HG02981 (cell line): ENCODE measurements at regions not wholly inside any gene's neighbourhood (a gene's known extent, or its start where the extent isn't known, plus 50 kb on each side); places are given as distances from the start of the nearest gene placed in this dataset.
A peak's percentile ranks its signal among the peaks of the same experiment; 100 is the strongest.

Source experiments
- ATAC-seq: cut with Tn5 transposase; IDR thresholded peaks from one replicate; pipeline ENCODE4 v1.9.1; 2021; ENCODE audit warnings: mild to moderate bottlenecking, moderate library complexity; ENCODE audit not compliant: unreplicated experiment

DNA sequence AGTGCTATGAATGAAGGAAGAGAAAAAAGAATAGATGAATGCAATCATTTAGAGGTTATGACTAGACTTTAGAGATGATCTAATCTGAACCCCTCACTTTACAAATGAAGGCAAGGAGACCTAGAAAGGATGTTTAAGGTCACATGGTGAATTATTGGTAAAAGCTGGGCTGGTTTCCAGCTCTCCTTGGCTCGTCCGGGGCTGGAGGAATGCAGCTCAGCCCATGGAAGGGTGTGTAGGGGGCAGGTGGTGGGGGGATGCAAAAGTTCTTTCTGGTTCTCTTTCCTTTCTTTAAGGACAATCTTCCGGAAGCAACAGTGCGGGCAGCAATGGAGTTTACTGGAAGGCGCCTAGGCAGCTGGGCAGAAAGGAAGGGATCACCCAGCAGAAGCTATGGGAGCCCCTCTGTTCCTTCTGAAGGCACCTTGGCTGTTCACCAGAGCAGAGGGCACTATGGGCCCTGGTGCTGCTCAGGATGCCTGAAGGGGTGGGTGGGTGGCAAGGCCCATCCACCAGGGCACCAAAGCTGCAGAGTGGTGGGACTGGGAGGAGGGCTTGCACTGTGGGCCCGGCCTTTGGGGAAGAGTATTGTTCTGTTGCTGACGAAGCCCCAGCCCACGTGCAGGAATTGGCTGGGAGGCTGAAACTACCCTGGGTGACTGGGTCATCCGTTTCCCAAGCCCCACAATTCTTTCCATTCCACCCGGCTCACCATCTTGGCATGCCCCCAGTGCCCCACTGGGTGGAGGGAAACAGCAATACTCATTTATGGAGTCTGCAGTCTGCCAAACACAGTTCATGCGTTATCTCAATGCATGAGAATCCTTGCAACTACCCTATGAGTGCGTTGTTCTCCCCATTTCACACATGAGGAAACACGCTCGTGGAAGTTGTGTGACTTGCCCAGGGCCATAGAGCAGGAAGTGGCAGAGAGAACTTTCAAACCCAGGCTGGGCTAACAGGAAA, 78.2 kb downstream of the IRF2BPL start:
- no peak for ATAC-seq

DNA sequence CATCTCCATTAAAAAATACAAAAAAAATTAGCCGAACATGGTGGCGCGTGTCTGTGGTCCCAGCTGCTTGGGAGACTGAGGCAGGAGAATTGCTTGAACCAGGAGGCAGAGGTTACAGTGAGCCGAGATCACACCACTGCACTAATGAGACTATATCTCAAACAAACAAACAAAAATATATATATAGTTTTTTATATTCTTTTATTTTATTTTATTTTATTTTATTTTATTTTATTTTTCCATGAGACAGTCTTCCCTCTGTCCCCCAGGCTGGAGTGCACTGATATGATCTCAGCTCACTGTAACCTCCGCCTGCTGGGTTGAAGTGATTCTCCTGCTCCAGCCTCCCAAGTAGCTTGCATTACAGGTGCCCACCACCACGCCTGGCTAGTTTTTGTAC, 79.5 kb downstream of the IRF2BPL start:
- no peak for ATAC-seq

DNA sequence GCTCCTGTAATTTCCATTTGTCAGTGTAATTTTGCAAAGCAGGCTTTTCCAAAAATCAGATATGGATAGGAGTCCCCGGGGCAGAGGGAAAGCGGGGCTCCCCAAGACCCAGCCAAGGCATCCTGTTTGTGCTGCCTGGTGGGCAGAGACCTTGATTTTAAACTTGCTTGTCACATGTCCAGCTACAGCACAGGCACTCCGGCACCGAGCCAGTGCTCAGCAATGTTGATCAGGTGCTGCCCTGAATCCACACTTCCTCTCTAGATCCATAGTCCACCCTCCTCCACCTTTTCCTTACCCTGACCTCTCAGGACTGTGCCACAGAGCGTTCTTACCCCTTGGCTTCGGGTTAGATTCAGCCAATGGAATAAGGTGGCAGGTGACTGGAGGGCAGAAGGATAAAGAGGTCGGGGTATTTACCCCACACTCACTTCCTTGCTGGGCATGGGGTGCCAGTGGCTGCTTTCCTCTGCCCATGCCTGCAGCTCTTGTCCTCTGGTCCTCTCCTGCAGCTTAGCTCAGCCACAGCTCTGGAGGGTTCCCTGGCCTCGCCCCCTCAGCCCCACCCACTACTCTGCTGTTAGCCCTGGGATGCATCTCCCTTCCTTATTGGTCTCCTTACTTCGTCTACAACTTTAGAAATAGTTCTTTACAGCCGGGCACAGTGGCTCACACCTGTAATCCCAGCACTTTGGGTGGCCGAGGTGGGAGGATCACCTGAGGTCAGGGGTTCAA, 80.1 kb downstream of the IRF2BPL start:
- no peak for ATAC-seq

DNA sequence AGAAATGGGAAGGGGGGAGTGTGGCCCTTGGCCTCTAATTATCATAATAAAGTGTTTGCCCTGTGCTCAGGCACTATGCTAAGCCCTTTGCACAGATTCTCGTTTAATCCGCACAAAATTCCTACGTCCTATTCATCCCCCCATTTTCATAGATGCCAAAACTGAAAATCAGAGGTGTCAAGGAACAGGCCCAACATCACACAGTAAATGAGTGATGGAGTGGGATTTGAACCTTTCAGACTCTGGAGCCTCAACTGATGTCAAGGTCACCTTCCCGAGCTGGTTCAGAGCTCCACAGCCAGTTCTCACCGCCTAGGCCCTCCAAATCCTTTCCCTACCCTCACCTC, 80.7 kb downstream of the IRF2BPL start:
- no peak for ATAC-seq

DNA sequence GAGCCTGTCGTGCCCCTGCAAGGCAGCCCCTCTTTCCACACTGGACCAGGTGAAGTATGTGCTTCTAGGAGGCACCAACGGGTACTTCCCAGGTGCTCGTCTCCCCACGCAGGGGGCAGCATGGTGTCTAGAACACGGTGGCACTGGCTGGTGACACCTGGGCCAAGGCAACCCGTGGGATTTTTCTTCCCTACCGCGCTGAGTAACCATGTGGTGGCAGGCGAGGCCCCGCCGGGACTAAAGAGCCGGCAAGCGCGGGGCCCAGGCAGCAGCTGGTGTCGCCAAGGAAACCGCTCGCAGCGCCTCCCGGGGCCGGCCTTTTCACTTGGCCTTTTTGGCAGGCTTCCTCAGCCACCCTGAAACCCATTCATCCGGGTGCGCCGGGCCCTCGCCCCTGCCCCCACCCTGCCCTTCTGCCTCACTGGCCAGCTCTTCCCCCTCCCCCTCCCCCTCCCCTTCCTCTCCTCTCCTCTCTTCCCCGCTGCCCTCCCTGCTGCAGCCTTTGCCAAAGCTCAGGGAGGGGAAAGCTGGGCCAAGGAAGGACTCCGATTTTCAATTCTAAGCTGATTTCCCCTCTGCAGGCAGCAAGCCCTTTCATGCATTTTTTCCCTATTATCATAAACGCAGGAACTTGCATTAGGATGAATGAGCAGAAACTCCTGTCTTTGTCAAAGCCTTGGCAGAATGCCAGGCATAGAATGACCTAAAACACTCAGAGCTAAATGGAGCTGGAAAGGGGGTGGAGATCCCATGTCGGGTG, 81.2 kb downstream of the IRF2BPL start:
- ATAC-seq, result peak; percentile 75

DNA sequence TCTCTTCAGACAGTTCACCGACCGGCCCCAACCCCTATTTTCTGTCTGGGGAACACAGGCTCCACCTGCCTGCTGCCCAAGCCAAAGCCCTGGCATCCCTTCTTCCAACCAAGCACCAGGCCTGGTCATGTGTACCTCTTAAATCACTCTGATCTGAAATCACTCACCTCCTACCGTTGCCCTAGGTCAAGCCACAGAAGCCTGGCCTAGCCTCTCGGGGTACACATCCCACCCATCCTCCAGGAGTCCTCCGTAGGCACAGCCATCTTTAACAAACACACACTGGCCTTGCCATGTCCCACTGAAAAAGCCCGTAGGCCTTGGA, 81.8 kb downstream of the IRF2BPL start:
- peak; percentile 10 for ATAC-seq

DNA sequence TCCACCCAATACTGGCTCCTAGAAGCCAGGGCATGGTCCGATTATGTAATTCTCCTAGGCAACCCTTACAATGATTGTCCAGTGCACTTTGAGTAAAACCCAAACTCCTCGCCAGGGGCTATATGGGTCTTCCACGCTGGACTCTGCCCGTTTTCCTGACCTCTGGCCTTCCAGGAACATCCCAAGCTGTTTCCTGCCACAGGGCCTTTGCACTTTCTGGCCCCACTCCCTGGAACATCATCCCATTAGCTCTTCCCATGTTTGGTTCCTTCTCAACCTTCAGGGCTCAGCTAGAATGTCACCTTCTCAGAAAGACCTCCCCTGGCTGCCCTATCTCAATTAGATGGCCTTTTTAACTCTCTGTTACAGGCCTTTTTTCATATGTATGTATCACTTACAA, 85.4 kb downstream of the IRF2BPL start:
- ATAC-seq, result no peak

DNA sequence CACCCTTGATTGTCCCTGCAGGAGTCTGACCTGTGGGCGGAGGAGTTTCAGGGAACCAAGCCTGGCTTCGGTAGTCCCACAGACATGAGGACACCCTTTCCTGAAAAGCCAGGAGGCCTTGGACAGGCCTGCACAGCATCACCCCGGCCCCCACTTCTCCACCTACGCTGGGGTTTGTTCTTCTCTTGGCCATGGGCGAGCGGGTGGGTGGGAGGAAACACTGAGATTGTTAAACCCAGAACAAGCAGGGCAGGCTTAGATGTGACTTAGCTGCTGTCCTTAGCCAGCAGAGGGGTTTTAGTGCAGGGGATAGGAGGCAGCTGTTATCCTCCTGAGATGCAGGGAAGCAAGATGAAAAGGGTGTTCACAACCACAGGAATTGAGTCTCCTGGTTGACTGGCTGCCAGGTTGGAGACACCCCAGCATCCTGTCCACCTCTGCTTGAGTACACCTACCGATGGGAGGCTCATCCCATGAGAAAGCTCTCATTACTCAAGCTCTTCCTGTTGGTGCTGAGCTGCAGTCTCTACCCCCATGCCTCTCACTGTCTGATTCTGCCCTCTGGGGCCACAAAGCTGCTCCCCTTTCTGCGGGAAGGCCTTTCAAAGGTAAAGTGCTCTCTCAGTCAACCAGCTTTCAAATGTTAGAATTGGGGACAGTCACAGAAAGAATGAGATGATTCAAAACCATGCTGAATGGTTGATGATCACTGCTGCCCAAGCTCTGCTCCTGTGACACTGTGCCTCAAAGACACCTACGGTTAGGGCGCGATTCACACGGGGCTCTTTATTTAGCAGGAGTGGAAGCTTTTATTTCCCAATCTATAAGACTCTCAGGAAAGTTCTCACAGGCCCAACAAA, 86.3 kb downstream of the IRF2BPL start:
- ATAC-seq, result no peak

DNA sequence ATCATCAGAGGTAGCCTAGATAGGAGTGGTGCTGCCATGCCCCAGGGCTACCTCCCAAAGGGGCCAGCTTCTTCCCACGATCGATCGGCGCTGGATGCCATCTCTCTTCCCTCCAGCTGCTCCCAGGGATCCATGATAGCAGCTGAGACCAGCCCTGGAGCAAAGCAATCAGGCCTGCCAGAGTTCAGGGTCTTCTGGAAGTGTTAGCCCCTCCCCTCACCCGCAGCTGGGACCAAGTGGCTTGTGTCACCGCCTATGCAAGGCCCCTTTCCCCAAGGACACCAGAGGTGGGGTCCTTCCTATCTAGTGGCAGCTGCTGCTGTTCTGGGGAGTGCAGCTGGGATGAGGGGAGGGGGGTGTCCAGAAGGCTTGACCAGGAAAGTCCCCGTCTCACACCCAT, 87.0 kb downstream of the IRF2BPL start:
- ATAC-seq, result no peak

DNA sequence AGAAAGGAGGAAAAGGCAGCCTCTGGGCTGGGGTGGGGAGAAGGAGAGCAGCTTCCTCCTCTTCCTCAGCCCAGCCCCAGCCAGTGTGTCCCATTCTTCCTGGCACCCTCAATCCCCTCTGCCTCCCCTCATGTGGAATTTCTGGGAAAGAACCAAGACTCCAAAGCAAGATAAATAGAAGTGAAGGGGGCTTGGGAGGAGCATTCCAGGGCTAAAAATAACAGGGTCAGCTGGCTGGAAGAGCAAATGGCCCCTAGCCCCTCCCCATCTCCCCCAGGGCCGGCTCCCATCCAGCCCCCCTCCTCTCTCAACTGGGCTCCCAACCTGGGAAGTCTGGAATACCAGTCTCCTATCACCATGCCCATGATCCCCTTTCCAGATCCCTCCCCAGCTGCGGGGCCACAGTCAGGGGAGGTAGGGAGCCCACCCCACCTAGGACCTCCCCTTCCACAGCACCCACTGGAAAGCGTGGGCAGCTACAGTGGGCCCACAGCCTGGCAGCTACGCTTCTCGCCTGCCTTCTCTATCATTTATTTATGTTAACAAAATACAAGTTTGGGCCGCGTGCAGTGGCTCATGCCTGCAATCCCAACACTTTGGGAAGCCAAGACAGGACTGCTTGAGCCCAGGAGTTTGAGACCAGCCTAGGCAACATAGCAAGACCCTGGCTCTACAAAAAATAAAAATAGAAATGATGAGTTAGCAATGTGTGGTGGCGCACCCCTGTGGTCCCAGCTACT, 88.3 kb downstream of the IRF2BPL start:
- ATAC-seq, result no peak

DNA sequence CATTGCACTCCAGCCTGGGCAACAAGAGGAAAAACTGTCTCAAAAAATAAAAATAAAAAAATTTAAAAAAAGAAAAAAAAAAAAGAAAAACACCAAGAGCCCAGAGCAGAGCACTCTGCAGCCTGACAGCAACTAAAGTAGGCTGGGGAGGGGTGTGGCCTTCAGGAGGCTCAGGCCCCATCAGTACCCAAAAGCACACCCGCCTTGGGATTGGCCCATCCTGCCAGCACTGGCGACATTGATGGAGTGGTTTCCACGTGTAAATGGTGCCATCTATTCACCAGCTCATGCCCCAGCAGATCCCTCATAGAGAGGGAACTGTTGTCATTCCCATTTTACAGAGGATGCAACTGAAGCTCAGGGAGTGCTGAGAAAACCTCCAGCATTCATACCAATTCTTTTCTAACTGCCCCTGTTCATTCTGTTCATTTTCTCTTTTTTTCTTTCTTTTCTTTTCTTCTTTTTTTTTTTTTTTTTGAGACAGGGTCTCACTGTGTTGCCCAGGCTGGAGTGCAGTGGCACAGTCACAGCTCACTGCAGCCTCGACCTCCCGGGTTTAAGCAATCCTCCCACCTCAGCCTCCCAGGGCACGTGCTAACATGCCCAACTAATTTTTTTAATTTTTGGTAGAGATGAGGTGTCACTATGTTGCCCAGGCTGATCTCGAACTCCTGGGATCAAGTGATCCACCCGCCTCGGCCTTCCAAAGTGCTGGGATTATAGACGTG, 89.3 kb downstream of the IRF2BPL start:
- ATAC-seq, result no peak

DNA sequence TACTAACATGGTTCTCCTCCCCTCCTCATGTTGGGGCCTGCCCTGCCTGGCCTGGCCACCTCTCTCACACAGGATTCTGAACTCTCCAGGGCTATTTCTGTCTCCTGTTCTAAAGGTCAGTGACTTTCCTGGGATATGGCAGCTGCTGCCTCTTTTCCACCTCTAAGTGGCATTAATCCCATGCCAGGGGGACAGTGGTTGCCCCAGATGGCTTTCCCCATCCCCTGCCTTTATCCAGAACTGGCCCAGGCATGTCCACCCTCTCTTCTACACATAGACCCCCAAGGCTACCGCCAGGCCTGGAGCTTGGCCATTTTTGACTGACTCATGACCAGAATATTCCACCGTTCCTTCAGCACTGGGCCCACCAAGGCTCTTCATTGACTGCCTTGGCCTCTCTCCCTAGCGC, 90.4 kb downstream of the IRF2BPL start:
- no peak for ATAC-seq

DNA sequence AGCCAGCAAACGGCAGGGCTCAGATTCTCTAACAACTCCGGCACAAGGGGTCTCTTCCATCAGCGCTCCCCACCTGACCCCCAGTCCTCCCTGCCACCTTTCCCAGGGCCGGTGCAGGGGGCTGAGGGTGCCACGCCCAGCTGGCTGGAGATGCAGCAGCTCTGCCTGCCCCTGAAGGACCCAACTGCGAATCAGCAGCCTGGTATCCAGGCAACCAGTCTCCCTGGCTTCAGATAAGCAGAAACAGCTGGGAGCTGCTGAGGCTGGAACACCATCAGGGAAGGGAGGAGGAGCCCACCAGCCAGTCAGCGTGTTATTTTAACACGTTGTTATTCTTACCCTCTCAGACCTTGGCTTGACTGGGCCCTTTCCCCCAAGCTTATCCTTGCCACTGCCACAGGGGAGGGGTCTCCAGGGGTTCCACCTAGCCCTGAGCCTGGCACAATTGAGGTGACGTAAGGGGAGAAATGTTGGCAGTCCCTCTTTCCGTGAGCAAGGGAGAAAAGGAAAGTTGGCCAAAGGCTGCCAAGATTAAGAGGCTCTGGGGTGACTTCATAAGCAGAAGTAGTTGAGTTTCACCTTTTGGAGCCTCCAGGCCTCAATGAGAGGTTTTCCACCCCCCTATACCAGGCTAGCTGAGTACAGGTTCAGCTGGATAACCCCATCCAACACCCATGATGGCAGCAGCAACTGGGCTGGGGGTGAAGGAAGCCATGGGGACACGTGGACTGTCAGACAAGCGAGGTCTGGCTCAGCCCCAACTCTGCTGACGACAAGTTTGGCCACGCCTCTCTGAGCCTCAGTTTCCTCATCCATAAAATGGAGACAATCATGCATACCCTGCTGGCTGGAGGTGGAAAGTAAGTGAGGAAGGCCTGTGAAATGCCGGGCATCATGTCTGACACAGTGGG, 91.1 kb downstream of the IRF2BPL start:
- no peak for ATAC-seq

DNA sequence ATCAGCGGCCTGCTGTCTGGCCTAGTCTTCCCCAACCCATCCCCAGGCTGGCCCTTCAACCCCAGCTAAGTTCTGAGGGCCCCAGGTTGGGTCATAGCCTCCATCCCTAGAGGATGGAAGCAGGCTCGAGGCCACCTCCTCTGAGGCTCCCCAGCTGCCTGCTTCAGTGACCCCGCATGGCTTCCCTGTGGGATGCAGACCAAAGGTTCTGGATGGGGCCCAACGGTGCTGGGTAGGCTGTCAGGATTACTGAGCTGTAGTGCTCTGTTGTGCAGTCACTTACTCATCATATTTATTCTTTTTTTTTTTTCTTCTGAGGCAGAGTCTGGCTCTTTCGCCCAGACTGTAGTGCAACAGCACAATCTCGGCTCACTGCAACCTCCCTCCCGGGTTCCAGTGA, 92.0 kb downstream of the IRF2BPL start:
- ATAC-seq, result no peak

DNA sequence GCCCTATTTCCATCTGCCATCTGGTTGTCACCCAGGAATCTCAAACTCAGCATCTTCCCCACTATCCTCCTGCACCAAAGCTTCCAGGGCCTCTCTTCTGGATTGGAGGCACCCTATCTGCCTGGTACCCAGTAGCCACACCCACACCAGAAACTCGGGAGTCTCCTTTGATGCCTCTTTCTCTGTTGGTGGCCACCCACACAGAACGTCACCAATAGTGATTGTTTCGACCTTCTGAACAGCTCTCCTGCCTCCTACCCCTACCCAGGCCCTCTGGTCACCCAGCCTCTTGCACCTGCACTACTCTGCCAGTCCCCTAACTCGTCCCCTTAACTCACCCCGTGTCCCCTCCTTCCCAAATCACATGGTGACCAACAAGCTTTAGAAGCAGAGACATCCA, 95.0 kb downstream of the IRF2BPL start:
- no peak for ATAC-seq

DNA sequence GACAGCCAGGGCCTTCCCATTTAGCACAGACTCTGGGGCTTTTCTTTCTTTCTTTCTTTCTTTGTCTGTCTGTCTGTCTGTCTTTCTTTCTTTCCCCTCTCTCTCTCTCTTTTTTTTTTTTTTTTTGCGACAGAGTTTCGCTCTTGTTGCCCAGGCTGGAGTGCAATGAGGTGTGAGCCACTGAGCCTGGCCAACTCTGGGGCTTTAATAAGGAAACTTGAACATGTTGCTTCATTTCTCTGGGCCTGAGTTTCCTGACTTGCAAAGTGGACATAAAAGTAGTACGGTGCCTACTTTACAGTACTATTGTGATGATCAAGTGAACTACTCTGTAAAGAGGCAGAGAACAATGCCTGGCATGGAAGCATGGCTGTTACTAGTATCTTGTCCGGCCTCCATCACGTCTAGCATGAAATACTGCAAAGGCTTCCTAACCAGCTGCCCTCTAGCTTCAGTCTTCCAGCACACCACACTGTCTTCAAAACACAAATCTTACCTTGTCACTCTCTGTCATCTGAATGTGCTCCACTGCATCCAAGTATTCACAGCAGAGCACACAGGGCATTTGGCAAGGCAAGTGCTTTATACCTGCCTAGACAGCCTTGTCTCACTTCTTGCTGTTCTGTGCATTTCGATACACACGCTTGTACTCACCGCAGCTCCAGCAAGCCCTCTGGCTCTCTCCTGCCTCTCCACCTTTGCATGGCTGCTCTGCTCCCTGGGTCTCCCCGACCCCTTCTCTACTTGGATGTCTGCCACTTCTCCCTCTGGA, 96.7 kb downstream of the IRF2BPL start:
- ATAC-seq, result no peak

DNA sequence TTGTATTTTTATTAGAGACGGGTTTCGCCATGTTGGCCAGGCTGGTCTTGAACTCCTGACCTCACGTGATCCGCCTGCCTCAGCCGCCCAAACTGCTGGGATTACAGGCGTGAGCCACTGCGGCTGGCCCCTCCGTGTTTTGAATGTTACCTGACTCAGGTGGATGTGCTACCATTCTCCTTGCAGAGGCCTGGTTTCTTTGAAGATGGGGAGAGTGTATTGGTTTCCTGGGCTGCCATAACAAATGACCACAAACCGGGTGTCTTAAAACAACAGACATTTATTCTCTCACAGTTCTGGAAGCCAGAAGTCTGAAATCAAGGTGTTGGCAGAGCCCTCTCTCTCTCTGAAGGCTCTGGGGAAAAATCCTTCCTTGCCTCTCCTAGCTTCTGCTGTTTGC, 98.0 kb downstream of the IRF2BPL start:
- ATAC-seq, result no peak

DNA sequence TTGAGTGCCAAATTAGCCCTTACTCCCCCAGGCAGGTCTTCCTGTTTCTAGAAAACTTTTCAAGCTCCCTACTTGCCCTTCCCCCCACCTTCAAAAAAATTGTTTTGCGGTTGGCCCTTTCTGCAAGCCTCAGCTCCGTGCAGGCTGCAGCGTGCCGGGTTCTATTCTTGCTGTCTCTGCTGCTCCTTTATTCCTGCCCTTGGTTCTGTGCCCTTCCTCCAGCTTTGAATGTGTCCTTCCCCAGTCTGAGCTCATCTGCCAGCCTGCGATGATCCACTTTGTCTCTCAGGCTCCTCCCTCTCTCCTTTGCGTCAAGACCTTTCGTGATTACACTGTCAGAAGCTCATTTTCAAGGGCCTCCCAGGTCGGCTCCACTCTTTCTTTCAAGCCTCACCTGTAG, 98.6 kb downstream of the IRF2BPL start:
- no peak for ATAC-seq
